ENCODE measurements at regions not wholly inside any gene's neighbourhood (a gene's known extent, or its start where the extent isn't known, plus 50 kb on each side); places are given as distances from the start of the nearest gene placed in this dataset.
"Not testable (repeated sequence)": the region's sequence is repeated elsewhere in the genome, so short reads cannot be mapped to it uniquely, and the experiment has no call there.

DNA sequence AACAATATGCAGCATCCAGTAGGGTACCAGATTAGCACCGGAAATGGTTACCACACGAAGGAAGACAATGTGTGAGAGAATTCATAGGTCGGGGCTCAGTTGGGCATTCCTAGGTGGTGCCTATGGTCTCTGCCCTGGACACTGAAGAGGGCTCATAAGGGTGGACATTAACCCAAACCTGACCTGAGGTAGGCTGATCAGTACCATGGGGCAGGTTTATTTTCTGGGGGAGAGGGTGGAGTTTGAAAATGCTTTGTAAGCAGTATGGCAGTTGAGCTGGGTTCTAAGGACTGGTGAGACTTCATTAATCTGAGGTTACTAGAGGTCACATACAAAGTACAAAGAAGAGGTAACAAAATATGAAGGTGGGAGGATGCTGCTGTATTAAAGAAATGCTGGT is 68.4 kb downstream of the RPL22L1 start:
- Histone ChIP-seq H3K4me1 (ENCODE audit: insufficient read depth, low read length) (no peaks in the 10 kb centered on the region), H3K4me3 (ENCODE audit: low read length in 2 of 2) (no peak overlapping the region), H3K36me3 (ENCODE audit: insufficient read depth, low read length) (no peaks in the 10 kb centered on the region), H3K9me3 (ENCODE audit: control insufficient read depth in 1 of 2, low read length in 2 of 2) (no peaks in the 10 kb centered on the region), H3K27ac (ENCODE audit: low read depth, low read length) (no peak overlapping the region), H3K27me3 (ENCODE audit: insufficient read depth, low read length) (no peaks in the 10 kb centered on the region)
- no peak for DNase-seq
- Mint-ChIP-seq H3K4me3 (no peak overlapping the region), H3K9me3 (peaks cover 0 to 4% (median 2%) of the 10 kb centered on the region in 8 donors), H3K4me1 (no peaks in the 10 kb centered on the region), H3K27me3 (peaks cover 29 to 32% of the 10 kb centered on the region in 2 donors), H3K27ac (no peak overlapping the region), H3K36me3 (no peaks in the 10 kb centered on the region)
- intact Hi-C loops (cut with micrococcal nuclease): no loop called here
- ChIA-PET CTCF (ENCODE audit: partially characterized antibody) (interaction anchor here (3.9 kb wide), 1 partner anchor 11 kb away, joined by 38 read pairs; no protein-coding TSS in a partner anchor), POLR2A (ENCODE audit: partially characterized antibody) (no interaction called here)

- POLR2A ChIA-PET (ENCODE audit: partially characterized antibody); H3K27me3 ChIP-seq (ENCODE audit: insufficient read depth, low read length): not testable (repeated sequence)
- CTCF ChIA-PET (ENCODE audit: partially characterized antibody): interaction anchor here (0.6 to 2.1 kb wide), 2 partner anchors 11 to 907 kb away, joined by 3 to 9 read pairs; no protein-coding TSS in a partner anchor
Measured at GRCh38 chr3:170800275-170800674, 69.7 kb downstream of the RPL22L1 start.

DNA sequence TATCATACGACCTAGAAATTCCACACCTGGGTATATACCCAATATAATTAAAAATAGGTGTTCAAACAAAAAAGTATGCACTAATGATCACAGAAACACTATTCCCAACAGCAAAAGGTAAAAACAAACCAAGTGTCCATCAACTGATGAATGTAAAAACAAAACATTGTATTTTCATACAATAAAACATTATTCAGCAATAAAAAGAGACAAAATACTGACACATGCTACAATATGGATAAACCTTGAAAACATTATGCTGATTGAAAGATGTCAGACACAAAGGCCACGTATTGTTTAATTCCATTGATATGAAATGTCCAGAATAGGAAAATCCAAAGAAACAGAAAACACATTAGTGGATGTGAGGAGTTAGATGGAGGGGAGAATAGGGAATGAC is 71.0 kb downstream of the RPL22L1 start:
- H3K4me3 ChIP-seq (ENCODE audit: low read length in 2 of 2): no peak overlapping the region
- no peaks in the 10 kb centered on the region for H3K9me3 ChIP-seq (ENCODE audit: control insufficient read depth in 1 of 2, low read length in 2 of 2)
- no peak overlapping the region for H3K27ac ChIP-seq (ENCODE audit: low read depth, low read length)
- no peaks in the 10 kb centered on the region for H3K36me3 Mint-ChIP-seq
- H3K4me1 Mint-ChIP-seq: no peaks in the 10 kb centered on the region
- H3K4me1 ChIP-seq (ENCODE audit: insufficient read depth, low read length): no peaks in the 10 kb centered on the region
- DNase-seq: no peak
- no peaks in the 10 kb centered on the region for H3K27me3 ChIP-seq (ENCODE audit: insufficient read depth, low read length)
- peaks cover 22% of the 10 kb centered on the region in 2 donors for H3K27me3 Mint-ChIP-seq
- intact Hi-C loops (cut with micrococcal nuclease): no loop called here
- no peak overlapping the region for H3K4me3 Mint-ChIP-seq
- H3K27ac Mint-ChIP-seq: no peak overlapping the region
- H3K36me3 ChIP-seq (ENCODE audit: insufficient read depth, low read length): no peaks in the 10 kb centered on the region
- peaks cover 0 to 6% (median 2%) of the 10 kb centered on the region in 8 donors for H3K9me3 Mint-ChIP-seq
- ChIA-PET POLR2A (ENCODE audit: partially characterized antibody) (no interaction called here), CTCF (ENCODE audit: partially characterized antibody) (interaction anchor here (2.1 kb wide), 1 partner anchor 13 kb away, joined by 9 read pairs; no protein-coding TSS in a partner anchor)

More at GRCh38 chr3:170800275-170800674, 69.7 kb downstream of the RPL22L1 start:
- H3K9me3 ChIP-seq (ENCODE audit: control insufficient read depth in 1 of 2, low read length in 2 of 2); H3K4me1 ChIP-seq (ENCODE audit: insufficient read depth, low read length); H3K9me3 Mint-ChIP-seq; H3K27ac Mint-ChIP-seq; H3K27ac ChIP-seq (ENCODE audit: low read depth, low read length); intact Hi-C loops (cut with micrococcal nuclease); H3K4me1 Mint-ChIP-seq; H3K4me3 ChIP-seq (ENCODE audit: low read length in 2 of 2); H3K36me3 ChIP-seq (ENCODE audit: insufficient read depth, low read length); DNase-seq; H3K36me3 Mint-ChIP-seq; H3K4me3 Mint-ChIP-seq: not testable (repeated sequence)
- H3K27me3 Mint-ChIP-seq: peaks cover 29 to 32% of the 10 kb centered on the region in 2 donors

DNA sequence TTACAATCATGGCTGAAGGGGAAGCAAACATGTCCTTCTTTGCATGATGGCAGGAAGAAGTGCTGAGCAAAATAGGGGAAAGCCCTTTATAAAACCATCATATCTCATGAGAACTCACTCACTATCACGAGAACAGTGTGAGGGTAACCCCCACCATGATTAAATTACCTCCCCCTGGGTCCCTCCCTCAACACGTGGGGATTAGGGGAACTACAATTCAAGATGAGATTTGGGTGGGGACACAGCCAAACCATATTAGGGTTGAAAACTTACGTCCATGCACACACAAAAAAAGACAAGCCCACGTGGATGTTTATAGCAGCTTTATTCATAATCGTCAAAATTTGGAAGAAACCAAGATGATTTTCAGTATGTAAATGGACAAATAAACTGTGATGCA is 72.3 kb downstream of the RPL22L1 start:
- CTCF ChIA-PET (ENCODE audit: partially characterized antibody): interaction anchor here (1.0 kb wide), 1 partner anchor 14 kb away, joined by 6 read pairs; no protein-coding TSS in a partner anchor
- DNase-seq: no peak

DNA sequence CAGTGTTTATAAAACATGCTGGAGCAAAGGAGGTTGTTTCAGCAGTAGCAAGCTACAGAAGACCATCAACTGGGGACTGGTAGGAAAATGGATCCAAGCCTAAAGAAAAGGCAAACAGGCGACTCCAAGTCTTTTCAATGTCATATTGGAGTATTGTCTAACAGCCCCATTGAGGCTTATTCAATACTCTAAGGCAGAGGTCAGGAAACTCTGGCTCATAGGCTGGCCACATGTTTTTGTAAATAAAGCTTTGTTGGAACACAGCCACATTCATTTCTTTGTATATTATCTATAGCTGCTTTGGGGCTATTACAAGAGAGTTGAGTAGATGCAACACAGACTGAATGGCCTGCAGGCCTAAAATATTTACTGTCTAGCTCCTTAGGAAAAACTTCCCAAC is 77.5 kb downstream of the RPL22L1 start:
- Histone ChIP-seq H3K9me3 (ENCODE audit: control insufficient read depth in 1 of 2, low read length in 2 of 2) (no peaks in the 10 kb centered on the region), H3K4me1 (ENCODE audit: insufficient read depth, low read length) (no peaks in the 10 kb centered on the region), H3K27ac (ENCODE audit: low read depth, low read length) (no peak overlapping the region), H3K4me3 (ENCODE audit: low read length in 2 of 2) (no peak overlapping the region), H3K36me3 (ENCODE audit: insufficient read depth, low read length) (no peaks in the 10 kb centered on the region), H3K27me3 (ENCODE audit: insufficient read depth, low read length) (no peaks in the 10 kb centered on the region)
- intact Hi-C loops (cut with micrococcal nuclease): no loop called here
- Mint-ChIP-seq H3K4me1 (no peaks in the 10 kb centered on the region), H3K36me3 (no peaks in the 10 kb centered on the region), H3K9me3 (peaks cover 0 to 6% (median 1%) of the 10 kb centered on the region in 8 donors), H3K27me3 (peaks cover 1 to 3% of the 10 kb centered on the region in 2 donors), H3K27ac (no peak overlapping the region), H3K4me3 (no peak overlapping the region)
- CTCF ChIA-PET (ENCODE audit: partially characterized antibody): interaction anchor here (0.6 to 1.1 kb wide), 3 partner anchors 19 to 138 kb away, joined by 3 to 4 read pairs (median 3); no protein-coding TSS in a partner anchor
- no peak for DNase-seq
- POLR2A ChIA-PET (ENCODE audit: partially characterized antibody): no interaction called here

More for the DNA sequence above, 72.3 kb downstream of the RPL22L1 start:
- intact Hi-C loops (cut with micrococcal nuclease): no loop called here
- no peaks in the 10 kb centered on the region for H3K4me1 ChIP-seq (ENCODE audit: insufficient read depth, low read length)
- no peaks in the 10 kb centered on the region for H3K27me3 ChIP-seq (ENCODE audit: insufficient read depth, low read length)
- Mint-ChIP-seq H3K4me1 (no peaks in the 10 kb centered on the region), H3K4me3 (no peak overlapping the region), H3K36me3 (no peaks in the 10 kb centered on the region), H3K27ac (no peak overlapping the region), H3K27me3 (peaks cover 16 to 17% of the 10 kb centered on the region in 2 donors), H3K9me3 (peaks cover 0 to 6% (median 2%) of the 10 kb centered on the region in 8 donors)
- H3K36me3 ChIP-seq (ENCODE audit: insufficient read depth, low read length): no peaks in the 10 kb centered on the region
- POLR2A ChIA-PET (ENCODE audit: partially characterized antibody): no interaction called here
- no peak overlapping the region for H3K27ac ChIP-seq (ENCODE audit: low read depth, low read length)
- H3K4me3 ChIP-seq (ENCODE audit: low read length in 2 of 2): no peak overlapping the region
- no peaks in the 10 kb centered on the region for H3K9me3 ChIP-seq (ENCODE audit: control insufficient read depth in 1 of 2, low read length in 2 of 2)

DNA sequence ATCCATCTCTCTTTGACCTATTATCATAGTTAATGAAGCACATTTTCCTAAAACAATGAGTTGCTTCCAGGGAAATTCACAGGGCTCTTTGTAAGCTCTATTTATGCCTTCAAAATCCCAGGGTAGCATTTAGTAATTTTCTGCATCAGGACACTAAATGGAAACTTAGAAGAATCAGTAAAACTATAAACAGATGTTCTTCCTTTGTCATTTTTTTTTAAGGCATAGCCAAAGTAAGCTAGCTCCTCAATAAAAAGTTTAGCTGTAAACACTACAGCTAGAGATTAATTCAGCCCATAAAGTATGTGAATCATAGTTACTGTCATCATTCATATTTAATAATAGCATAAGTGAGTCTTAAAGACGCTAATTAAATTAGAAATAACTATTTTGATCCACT is 79.3 kb downstream of the RPL22L1 start:
- no peak overlapping the region for H3K27ac ChIP-seq (ENCODE audit: low read depth, low read length)
- H3K9me3 Mint-ChIP-seq: peaks cover 0 to 3% (median 0%) of the 10 kb centered on the region in 8 donors
- POLR2A ChIA-PET (ENCODE audit: partially characterized antibody): no interaction called here
- H3K36me3 Mint-ChIP-seq: no peaks in the 10 kb centered on the region
- no peaks in the 10 kb centered on the region for H3K27me3 ChIP-seq (ENCODE audit: insufficient read depth, low read length)
- H3K4me3 Mint-ChIP-seq: no peak overlapping the region
- CTCF ChIA-PET (ENCODE audit: partially characterized antibody): no interaction called here
- intact Hi-C loops (cut with micrococcal nuclease): no loop called here
- H3K4me1 ChIP-seq (ENCODE audit: insufficient read depth, low read length): no peaks in the 10 kb centered on the region
- no peaks in the 10 kb centered on the region for H3K4me1 Mint-ChIP-seq
- H3K4me3 ChIP-seq (ENCODE audit: low read length in 2 of 2): no peak overlapping the region
- peaks cover 1% of the 10 kb centered on the region in 2 donors for H3K27me3 Mint-ChIP-seq
- H3K9me3 ChIP-seq (ENCODE audit: control insufficient read depth in 1 of 2, low read length in 2 of 2): no peaks in the 10 kb centered on the region
- no peaks in the 10 kb centered on the region for H3K36me3 ChIP-seq (ENCODE audit: insufficient read depth, low read length)
- no peak for DNase-seq
- no peak overlapping the region for H3K27ac Mint-ChIP-seq

DNA sequence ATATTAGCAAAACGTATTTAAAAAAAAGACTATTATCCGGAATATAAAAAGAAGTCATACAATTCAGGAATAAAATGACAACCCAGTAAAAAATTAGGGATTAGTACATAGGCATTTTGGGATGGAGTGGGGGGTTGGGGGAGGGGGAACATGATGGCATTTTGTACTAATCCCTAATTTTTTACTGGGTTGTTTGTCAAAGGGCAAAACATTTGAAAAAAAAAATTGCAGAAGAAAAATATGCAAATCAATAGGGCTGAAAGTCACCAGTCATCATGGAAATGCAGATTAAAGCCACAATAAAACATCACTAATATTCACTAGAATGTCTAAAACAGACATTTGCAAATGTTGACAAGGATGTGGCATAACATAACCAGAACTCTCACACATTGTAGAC is 82.5 kb downstream of the RPL22L1 start:
- no peaks in the 10 kb centered on the region for H3K4me1 Mint-ChIP-seq
- no peaks in the 10 kb centered on the region for H3K9me3 ChIP-seq (ENCODE audit: control insufficient read depth in 1 of 2, low read length in 2 of 2)
- H3K36me3 ChIP-seq (ENCODE audit: insufficient read depth, low read length): no peaks in the 10 kb centered on the region
- no peaks in the 10 kb centered on the region for H3K27me3 ChIP-seq (ENCODE audit: insufficient read depth, low read length)
- POLR2A ChIA-PET (ENCODE audit: partially characterized antibody): no interaction called here
- no peak overlapping the region for H3K27ac Mint-ChIP-seq
- no peak overlapping the region for H3K4me3 Mint-ChIP-seq
- H3K36me3 Mint-ChIP-seq: no peaks in the 10 kb centered on the region
- H3K4me1 ChIP-seq (ENCODE audit: insufficient read depth, low read length): no peaks in the 10 kb centered on the region
- no peak for DNase-seq
- no peak overlapping the region for H3K4me3 ChIP-seq (ENCODE audit: low read length in 2 of 2)
- intact Hi-C loops (cut with micrococcal nuclease): no loop called here
- peaks cover 0 to 2% (median 0%) of the 10 kb centered on the region in 8 donors for H3K9me3 Mint-ChIP-seq
- CTCF ChIA-PET (ENCODE audit: partially characterized antibody): no interaction called here
- peaks cover 11 to 16% of the 10 kb centered on the region in 2 donors for H3K27me3 Mint-ChIP-seq
- no peak overlapping the region for H3K27ac ChIP-seq (ENCODE audit: low read depth, low read length)

DNA sequence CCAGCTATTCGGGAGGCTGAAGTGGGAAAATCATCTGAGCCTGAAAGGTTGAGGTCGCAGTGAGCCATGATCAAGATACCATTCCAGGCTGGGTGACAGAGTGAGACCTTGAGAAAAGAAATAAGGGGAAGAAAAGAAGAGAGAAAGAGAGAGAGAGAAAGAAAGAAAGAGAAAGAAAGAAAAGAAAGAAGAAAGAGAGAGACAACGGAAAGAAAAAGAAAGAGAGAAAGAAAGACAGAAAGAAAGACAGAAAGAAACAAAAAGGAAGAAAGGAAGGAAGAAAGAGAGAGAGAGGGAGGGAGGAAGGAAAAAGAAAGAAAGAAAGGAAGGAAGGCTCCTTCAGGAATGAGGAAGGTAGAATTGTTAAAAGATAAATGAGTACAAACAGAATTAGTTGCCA is 84.5 kb downstream of the RPL22L1 start:
- Mint-ChIP-seq H3K27me3 (peaks cover 13 to 19% of the 10 kb centered on the region in 2 donors), H3K27ac (no peak overlapping the region), H3K9me3 (no peaks in the 10 kb centered on the region), H3K4me3 (no peak overlapping the region), H3K36me3 (no peaks in the 10 kb centered on the region), H3K4me1 (no peaks in the 10 kb centered on the region)
- Histone ChIP-seq H3K27ac (ENCODE audit: low read depth, low read length) (no peak overlapping the region), H3K9me3 (ENCODE audit: control insufficient read depth in 1 of 2, low read length in 2 of 2) (no peaks in the 10 kb centered on the region), H3K4me1 (ENCODE audit: insufficient read depth, low read length) (no peaks in the 10 kb centered on the region), H3K4me3 (ENCODE audit: low read length in 2 of 2) (no peak overlapping the region), H3K36me3 (ENCODE audit: insufficient read depth, low read length) (no peaks in the 10 kb centered on the region), H3K27me3 (ENCODE audit: insufficient read depth, low read length) (no peaks in the 10 kb centered on the region)
- intact Hi-C loops (cut with micrococcal nuclease): no loop called here
- POLR2A ChIA-PET (ENCODE audit: partially characterized antibody): no interaction called here
- CTCF ChIA-PET (ENCODE audit: partially characterized antibody): no interaction called here
- no peak for DNase-seq

Data from CD4-positive, alpha-beta memory T cell (primary cell).